ENCODE measurements at regions not wholly inside any gene's neighbourhood (a gene's known extent, or its start where the extent isn't known, plus 50 kb on each side); places are given as distances from the start of the nearest gene placed in this dataset.

GRCh38 chr10:4623200-4623599, 202.8 kb upstream of the AKR1E2 start:
- TF ChIP-seq EP300 (IDR thresholded peaks at IDR 0.05) (no peak), POLR2AphosphoS5 (IDR thresholded peaks at IDR 0.05) (no peak), CTCF (IDR thresholded peaks at IDR 0.05) (no peak), POLR2A (IDR thresholded peaks at IDR 0.05) (no peak)
- Histone ChIP-seq H3K27me3 (no peaks in the 10 kb centered on the region), H3K36me3 (no peaks in the 10 kb centered on the region), H3K27ac (no peak overlapping the region), H3K4me1 (no peaks in the 10 kb centered on the region), H3K9me3 (peaks cover 0 to 5% (median 1%) of the 10 kb centered on the region in 4 donors), H3K4me3 (no peak overlapping the region)
- intact Hi-C loops (cut with DNase I): no loop called here
- no peak for DNase-seq
- WGBS, 2 donors: 80 to 93% methylated on average over 7 of the region's 7 CpGs

GRCh38 chr10:4622384-4622783, 203.6 kb upstream of the AKR1E2 start:
- Histone ChIP-seq H3K4me3 (no peak overlapping the region), H3K27me3 (no peaks in the 10 kb centered on the region), H3K9me3 (peaks cover 0 to 3% (median under 1%) of the 10 kb centered on the region in 4 donors), H3K4me1 (no peaks in the 10 kb centered on the region), H3K36me3 (no peaks in the 10 kb centered on the region), H3K27ac (no peak overlapping the region)
- no peak for TF ChIP-seq CTCF (IDR thresholded peaks at IDR 0.05)
- no peak for TF ChIP-seq POLR2AphosphoS5 (IDR thresholded peaks at IDR 0.05)
- TF ChIP-seq POLR2A (IDR thresholded peaks at IDR 0.05): no peak
- TF ChIP-seq EP300 (IDR thresholded peaks at IDR 0.05): no peak
- WGBS, 2 donors: 95 to 97% methylated on average over 2 of the region's 2 CpGs
- intact Hi-C loops (cut with DNase I): no loop called here
- DNase-seq: no peak

GRCh38 chr10:4617589-4617988, 208.4 kb upstream of the AKR1E2 start:
- Histone ChIP-seq H3K36me3 (no peaks in the 10 kb centered on the region), H3K4me1 (no peaks in the 10 kb centered on the region), H3K4me3 (no peak overlapping the region), H3K27me3 (no peaks in the 10 kb centered on the region), H3K9me3 (no peaks in the 10 kb centered on the region), H3K27ac (no peak overlapping the region)
- DNase-seq: no peak
- intact Hi-C loops (cut with DNase I): no loop called here
- TF ChIP-seq POLR2A (IDR thresholded peaks at IDR 0.05) (no peak), CTCF (IDR thresholded peaks at IDR 0.05) (no peak), POLR2AphosphoS5 (IDR thresholded peaks at IDR 0.05) (no peak), EP300 (IDR thresholded peaks at IDR 0.05) (no peak)
- WGBS, 2 donors: 81 to 93% methylated on average over 1 of the region's 1 CpG

- no peak for TF ChIP-seq EP300 (IDR thresholded peaks at IDR 0.05)
- no peak for TF ChIP-seq POLR2AphosphoS5 (IDR thresholded peaks at IDR 0.05)
- no peak for TF ChIP-seq POLR2A (IDR thresholded peaks at IDR 0.05)
- no peak for TF ChIP-seq CTCF (IDR thresholded peaks at IDR 0.05)
- Histone ChIP-seq H3K4me1 (no peaks in the 10 kb centered on the region), H3K4me3 (no peak overlapping the region), H3K36me3 (no peaks in the 10 kb centered on the region), H3K27ac (no peak overlapping the region), H3K9me3 (no peaks in the 10 kb centered on the region), H3K27me3 (no peaks in the 10 kb centered on the region)
- WGBS, 2 donors: 92 to 98% methylated on average over 1 of the region's 1 CpG
- intact Hi-C loops (cut with DNase I): no loop called here
- DNase-seq: no peak
Observed at GRCh38 chr10:4615042-4615441, 211.0 kb upstream of the AKR1E2 start.

GRCh38 chr10:4609251-4609650, 216.8 kb upstream of the AKR1E2 start:
- no peaks in the 10 kb centered on the region for H3K27me3 ChIP-seq
- intact Hi-C loops (cut with DNase I): no loop called here
- 77 to 88% methylated on average over 1 of the region's 1 CpG for WGBS, 2 donors
- no peak overlapping the region for H3K27ac ChIP-seq
- DNase-seq: no peak
- TF ChIP-seq CTCF (IDR thresholded peaks at IDR 0.05) (no peak), EP300 (IDR thresholded peaks at IDR 0.05) (no peak), POLR2AphosphoS5 (IDR thresholded peaks at IDR 0.05) (no peak), POLR2A (IDR thresholded peaks at IDR 0.05) (no peak)
- no peak overlapping the region for H3K4me3 ChIP-seq
- no peaks in the 10 kb centered on the region for H3K9me3 ChIP-seq
- H3K4me1 ChIP-seq: no peaks in the 10 kb centered on the region
- no peaks in the 10 kb centered on the region for H3K36me3 ChIP-seq

Measured in sigmoid colon (tissue), 6 donors.